HG02571 (cell line): ENCODE measurements at regions not wholly inside any gene's neighbourhood (a gene's known extent, or its start where the extent isn't known, plus 50 kb on each side); places are given as distances from the start of the nearest gene placed in this dataset.
"Not testable (repeated sequence)": the region's sequence is repeated elsewhere in the genome, so short reads cannot be mapped to it uniquely, and the experiment has no call there.

ENCODE experiments used
- ATAC-seq: cut with Tn5 transposase; IDR thresholded peaks from one replicate; pipeline ENCODE4 v1.9.1; 2021; ENCODE audit warnings: mild to moderate bottlenecking, moderate library complexity; ENCODE audit not compliant: unreplicated experiment

GRCh38 chr1:232327269-232327668, 302.7 kb downstream of the SIPA1L2 start:
- no peak for ATAC-seq

GRCh38 chr1:232322162-232322734, 307.7 kb downstream of the SIPA1L2 start:
- ATAC-seq, result no peak

- ATAC-seq, result no peak
Observed at GRCh38 chr1:232319518-232320210, 310.3 kb downstream of the SIPA1L2 start.

- ATAC-seq, result no peak
Observed at GRCh38 chr1:232319072-232319471, 310.9 kb downstream of the SIPA1L2 start.

GRCh38 chr1:232318143-232318542, 311.8 kb downstream of the SIPA1L2 start:
- no peak for ATAC-seq

GRCh38 chr1:232317350-232317749, 312.6 kb downstream of the SIPA1L2 start:
- ATAC-seq, result no peak

GRCh38 chr1:232316864-232317263, 313.1 kb downstream of the SIPA1L2 start:
- ATAC-seq, result no peak

GRCh38 chr1:232313876-232314275, 316.1 kb downstream of the SIPA1L2 start:
- ATAC-seq, result not testable (repeated sequence)

- no peak for ATAC-seq
Observed at GRCh38 chr1:232310541-232310940, 319.4 kb downstream of the SIPA1L2 start.

- no peak for ATAC-seq
Observed at GRCh38 chr1:232308616-232309015, 321.3 kb downstream of the SIPA1L2 start.

GRCh38 chr1:232307296-232308017, 322.5 kb downstream of the SIPA1L2 start:
- ATAC-seq, result no peak

- ATAC-seq, result no peak
Observed at GRCh38 chr1:232306269-232306961, 323.5 kb downstream of the SIPA1L2 start.

- ATAC-seq, result no peak
Observed at GRCh38 chr1:232305050-232305449, 324.9 kb downstream of the SIPA1L2 start.

GRCh38 chr1:232303222-232303620, 326.7 kb downstream of the SIPA1L2 start:
- no peak for ATAC-seq

- no peak for ATAC-seq
Observed at GRCh38 chr1:232302376-232303221, 327.3 kb downstream of the SIPA1L2 start.

- ATAC-seq, result no peak
Observed at GRCh38 chr1:232301246-232301645, 328.7 kb downstream of the SIPA1L2 start.

GRCh38 chr1:232300466-232300865, 329.5 kb downstream of the SIPA1L2 start:
- no peak for ATAC-seq

- no peak for ATAC-seq
Observed at GRCh38 chr1:232296461-232296860, 333.5 kb downstream of the SIPA1L2 start.

GRCh38 chr1:232293361-232293760, 336.6 kb downstream of the SIPA1L2 start:
- ATAC-seq, result no peak

- ATAC-seq, result no peak
Observed at GRCh38 chr1:232292818-232293217, 337.1 kb downstream of the SIPA1L2 start.

GRCh38 chr1:232292239-232292638, 337.7 kb downstream of the SIPA1L2 start:
- no peak for ATAC-seq
